ENCODE measurements at regions not wholly inside any gene's neighbourhood (a gene's known extent, or its start where the extent isn't known, plus 50 kb on each side); places are given as distances from the start of the nearest gene placed in this dataset.

- no peaks in the 10 kb centered on the region for H3K27me3 Mint-ChIP-seq
- H3K4me1 Mint-ChIP-seq: no peaks in the 10 kb centered on the region
- H3K27me3 ChIP-seq (ENCODE audit: control insufficient read depth, insufficient read depth, low read length): peaks cover 3% of the 10 kb centered on the region
- no peak overlapping the region for H3K27ac Mint-ChIP-seq
- no peaks in the 10 kb centered on the region for H3K36me3 Mint-ChIP-seq
- H3K4me3 ChIP-seq (ENCODE audit: low read depth, low read length): no peak overlapping the region
- no peak overlapping the region for H3K4me3 Mint-ChIP-seq
- ATAC-seq (ENCODE audit: low read depth in 2 of 2) (no peak), DNase-seq (no peak)
- no peaks in the 10 kb centered on the region for H3K36me3 ChIP-seq (ENCODE audit: control insufficient read depth, insufficient read depth, low read length)
- no peaks in the 10 kb centered on the region for H3K9me3 ChIP-seq (ENCODE audit: control insufficient read depth in 2 of 2, low read length in 2 of 2)
- no peaks in the 10 kb centered on the region for H3K9me3 Mint-ChIP-seq
- no peak overlapping the region for H3K27ac ChIP-seq (ENCODE audit: insufficient read depth, low read length, poor library complexity, severe bottlenecking)
- no peaks in the 10 kb centered on the region for H3K4me1 ChIP-seq (ENCODE audit: control insufficient read depth, insufficient read depth, low read length, poor library complexity, severe bottlenecking)
Measured at GRCh38 chr1:29488086-29488793, 251.9 kb downstream of the PTPRU start.

GRCh38 chr1:29487291-29487690, 251.0 kb downstream of the PTPRU start:
- H3K36me3 Mint-ChIP-seq: no peaks in the 10 kb centered on the region
- DNase-seq: no peak
- H3K27ac Mint-ChIP-seq: no peak overlapping the region

GRCh38 chr1:29485096-29485925, 249.0 kb downstream of the PTPRU start:
- H3K36me3 Mint-ChIP-seq: no peaks in the 10 kb centered on the region
- Histone ChIP-seq H3K4me3 (ENCODE audit: low read depth, low read length) (no peak overlapping the region), H3K4me1 (ENCODE audit: control insufficient read depth, insufficient read depth, low read length, poor library complexity, severe bottlenecking) (no peaks in the 10 kb centered on the region), H3K27ac (ENCODE audit: insufficient read depth, low read length, poor library complexity, severe bottlenecking) (no peak overlapping the region), H3K27me3 (ENCODE audit: control insufficient read depth, insufficient read depth, low read length) (peaks cover 3% of the 10 kb centered on the region), H3K36me3 (ENCODE audit: control insufficient read depth, insufficient read depth, low read length) (no peaks in the 10 kb centered on the region), H3K9me3 (ENCODE audit: control insufficient read depth in 2 of 2, low read length in 2 of 2) (no peaks in the 10 kb centered on the region)
- no peak for DNase-seq
- H3K4me1 Mint-ChIP-seq: no peaks in the 10 kb centered on the region
- H3K27me3 Mint-ChIP-seq: peaks cover 5% of the 10 kb centered on the region
- H3K27ac Mint-ChIP-seq: no peak overlapping the region
- no peak overlapping the region for H3K4me3 Mint-ChIP-seq
- no peak for ATAC-seq (ENCODE audit: low read depth in 2 of 2)
- H3K9me3 Mint-ChIP-seq: peaks cover 0 to 2% (median 0%) of the 10 kb centered on the region in 7 donors

More at GRCh38 chr1:29487291-29487690, 251.0 kb downstream of the PTPRU start:
- H3K27me3 ChIP-seq (ENCODE audit: control insufficient read depth, insufficient read depth, low read length): peaks cover 3% of the 10 kb centered on the region
- no peaks in the 10 kb centered on the region for H3K4me1 Mint-ChIP-seq
- no peak for ATAC-seq (ENCODE audit: low read depth in 2 of 2)
- H3K4me3 Mint-ChIP-seq: no peak overlapping the region
- H3K9me3 Mint-ChIP-seq: peaks cover 0 to 1% (median 0%) of the 10 kb centered on the region in 7 donors
- no peaks in the 10 kb centered on the region for H3K9me3 ChIP-seq (ENCODE audit: control insufficient read depth in 2 of 2, low read length in 2 of 2)
- no peaks in the 10 kb centered on the region for H3K36me3 ChIP-seq (ENCODE audit: control insufficient read depth, insufficient read depth, low read length)
- H3K4me3 ChIP-seq (ENCODE audit: low read depth, low read length): no peak overlapping the region
- H3K27ac ChIP-seq (ENCODE audit: insufficient read depth, low read length, poor library complexity, severe bottlenecking): no peak overlapping the region
- peaks cover 4% of the 10 kb centered on the region for H3K27me3 Mint-ChIP-seq
- no peaks in the 10 kb centered on the region for H3K4me1 ChIP-seq (ENCODE audit: control insufficient read depth, insufficient read depth, low read length, poor library complexity, severe bottlenecking)

GRCh38 chr1:29482991-29483390, 246.7 kb downstream of the PTPRU start:
- Mint-ChIP-seq H3K4me1 (no peaks in the 10 kb centered on the region), H3K36me3 (no peaks in the 10 kb centered on the region), H3K4me3 (no peak overlapping the region), H3K9me3 (peaks cover 0 to 2% (median 0%) of the 10 kb centered on the region in 7 donors), H3K27me3 (peaks cover 15% of the 10 kb centered on the region), H3K27ac (no peak overlapping the region)
- no peak for DNase-seq
- no peaks in the 10 kb centered on the region for H3K9me3 ChIP-seq (ENCODE audit: control insufficient read depth in 2 of 2, low read length in 2 of 2)
- H3K36me3 ChIP-seq (ENCODE audit: control insufficient read depth, insufficient read depth, low read length): no peaks in the 10 kb centered on the region
- ATAC-seq (ENCODE audit: low read depth in 2 of 2): no peak
- no peak overlapping the region for H3K4me3 ChIP-seq (ENCODE audit: low read depth, low read length)
- H3K4me1 ChIP-seq (ENCODE audit: control insufficient read depth, insufficient read depth, low read length, poor library complexity, severe bottlenecking): no peaks in the 10 kb centered on the region
- H3K27ac ChIP-seq (ENCODE audit: insufficient read depth, low read length, poor library complexity, severe bottlenecking): no peak overlapping the region
- H3K27me3 ChIP-seq (ENCODE audit: control insufficient read depth, insufficient read depth, low read length): peaks cover 3% of the 10 kb centered on the region

- Mint-ChIP-seq H3K27ac (no peak overlapping the region), H3K4me1 (no peaks in the 10 kb centered on the region), H3K9me3 (peaks cover 0 to 2% (median 0%) of the 10 kb centered on the region in 7 donors), H3K36me3 (no peaks in the 10 kb centered on the region), H3K4me3 (no peak overlapping the region), H3K27me3 (peaks cover 15% of the 10 kb centered on the region)
- DNase-seq (no peak), ATAC-seq (ENCODE audit: low read depth in 2 of 2) (no peak)
- Histone ChIP-seq H3K27ac (ENCODE audit: insufficient read depth, low read length, poor library complexity, severe bottlenecking) (no peak overlapping the region), H3K36me3 (ENCODE audit: control insufficient read depth, insufficient read depth, low read length) (no peaks in the 10 kb centered on the region), H3K4me1 (ENCODE audit: control insufficient read depth, insufficient read depth, low read length, poor library complexity, severe bottlenecking) (no peaks in the 10 kb centered on the region), H3K4me3 (ENCODE audit: low read depth, low read length) (no peak overlapping the region), H3K27me3 (ENCODE audit: control insufficient read depth, insufficient read depth, low read length) (peaks cover 7% of the 10 kb centered on the region), H3K9me3 (ENCODE audit: control insufficient read depth in 2 of 2, low read length in 2 of 2) (no peaks in the 10 kb centered on the region)
Measured at GRCh38 chr1:29482064-29482463, 245.7 kb downstream of the PTPRU start.

- Histone ChIP-seq H3K27me3 (ENCODE audit: control insufficient read depth, insufficient read depth, low read length) (peaks cover 7% of the 10 kb centered on the region), H3K4me1 (ENCODE audit: control insufficient read depth, insufficient read depth, low read length, poor library complexity, severe bottlenecking) (no peaks in the 10 kb centered on the region), H3K27ac (ENCODE audit: insufficient read depth, low read length, poor library complexity, severe bottlenecking) (no peak overlapping the region), H3K4me3 (ENCODE audit: low read depth, low read length) (no peak overlapping the region), H3K36me3 (ENCODE audit: control insufficient read depth, insufficient read depth, low read length) (no peaks in the 10 kb centered on the region), H3K9me3 (ENCODE audit: control insufficient read depth in 2 of 2, low read length in 2 of 2) (no peaks in the 10 kb centered on the region)
- Mint-ChIP-seq H3K36me3 (no peaks in the 10 kb centered on the region), H3K4me3 (no peak overlapping the region), H3K27me3 (peaks cover 19% of the 10 kb centered on the region), H3K4me1 (no peaks in the 10 kb centered on the region), H3K27ac (no peak overlapping the region), H3K9me3 (peaks cover 0 to 2% (median 0%) of the 10 kb centered on the region in 7 donors)
- no peak for ATAC-seq (ENCODE audit: low read depth in 2 of 2)
- no peak for DNase-seq
Measured at GRCh38 chr1:29481031-29481430, 244.7 kb downstream of the PTPRU start.

GRCh38 chr1:29478879-29479278, 242.6 kb downstream of the PTPRU start:
- no peaks in the 10 kb centered on the region for H3K36me3 Mint-ChIP-seq
- no peak overlapping the region for H3K27ac ChIP-seq (ENCODE audit: insufficient read depth, low read length, poor library complexity, severe bottlenecking)
- H3K4me1 ChIP-seq (ENCODE audit: control insufficient read depth, insufficient read depth, low read length, poor library complexity, severe bottlenecking): no peaks in the 10 kb centered on the region
- no peak overlapping the region for H3K4me3 ChIP-seq (ENCODE audit: low read depth, low read length)
- ATAC-seq (ENCODE audit: low read depth in 2 of 2) (no peak), DNase-seq (no peak)
- peaks cover 0 to 2% (median 0%) of the 10 kb centered on the region in 7 donors for H3K9me3 Mint-ChIP-seq
- H3K36me3 ChIP-seq (ENCODE audit: control insufficient read depth, insufficient read depth, low read length): no peaks in the 10 kb centered on the region
- peaks cover 7% of the 10 kb centered on the region for H3K27me3 ChIP-seq (ENCODE audit: control insufficient read depth, insufficient read depth, low read length)
- no peaks in the 10 kb centered on the region for H3K4me1 Mint-ChIP-seq
- no peaks in the 10 kb centered on the region for H3K9me3 ChIP-seq (ENCODE audit: control insufficient read depth in 2 of 2, low read length in 2 of 2)
- peaks cover 22% of the 10 kb centered on the region for H3K27me3 Mint-ChIP-seq
- H3K27ac Mint-ChIP-seq: no peak overlapping the region
- H3K4me3 Mint-ChIP-seq: no peak overlapping the region
